ENCODE measurements at regions not wholly inside any gene's neighbourhood (a gene's known extent, or its start where the extent isn't known, plus 50 kb on each side); places are given as distances from the start of the nearest gene placed in this dataset.

DNA sequence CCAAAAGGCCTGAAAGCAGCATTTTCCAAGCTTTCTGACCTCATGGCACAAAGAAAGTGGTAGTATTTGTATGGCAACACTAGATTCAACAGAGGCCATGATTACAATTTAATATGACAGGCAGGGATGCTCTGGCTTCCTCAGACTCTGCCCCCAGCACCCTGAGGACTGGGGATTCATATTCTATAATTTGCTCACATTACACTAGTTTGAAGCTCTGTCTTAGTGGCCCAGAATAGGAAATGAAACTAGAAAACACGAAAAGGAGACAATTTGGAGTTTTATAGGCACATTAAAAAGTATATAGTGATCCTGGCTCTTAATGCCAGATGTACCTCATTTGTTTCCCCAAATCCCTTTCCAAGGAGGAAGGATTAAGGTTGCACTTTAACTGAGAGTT is 173.0 kb upstream of the STK17B start:
- Histone ChIP-seq H3K79me2 (ENCODE audit: control insufficient read depth, insufficient read depth, low read length) (no peaks in the 10 kb centered on the region), H3K4me3 (no peak overlapping the region), H3K36me3 (ENCODE audit: control insufficient read depth, insufficient read depth, low read length) (no peaks in the 10 kb centered on the region), H3K4me2 (ENCODE audit: insufficient read depth, low read length) (no peak overlapping the region), H3K9me1 (ENCODE audit: control insufficient read depth, insufficient read depth, low read length) (no peaks in the 10 kb centered on the region), H4K20me1 (replicated peaks; ENCODE audit: control insufficient read depth, insufficient read depth, low read length) (no peaks in the 10 kb centered on the region), H3K9me3 (replicated peaks; ENCODE audit: control insufficient read depth, insufficient read depth, low read depth, low read length) (no peaks in the 10 kb centered on the region), H3K27ac (ENCODE audit: extremely low read depth, low read depth, low read length) (no peak overlapping the region), H3K27me3 (ENCODE audit: control insufficient read depth in 2 of 2, insufficient read depth in 2 of 2, low read length in 2 of 2) (no peaks in the 10 kb centered on the region), H2AFZ (ENCODE audit: low read depth, low read length) (no peak overlapping the region), H3K9ac (ENCODE audit: insufficient read depth in 1 of 2, low read depth in 2 of 2, low read length in 2 of 2) (no peak overlapping the region), H3K4me1 (replicated peaks in 1 of 2; ENCODE audit: control insufficient read depth in 2 of 2, insufficient read depth in 2 of 2, low read length in 2 of 2) (no peaks in the 10 kb centered on the region)
- ATAC-seq: no peak
- no peak for DNase-seq (ENCODE audit: extremely low read depth in 1 of 4, low spot score in 3 of 4)
- TF ChIP-seq AFF4 (CRISPR knock-in tag; IDR thresholded peaks at IDR 0.05) (no peak), HDAC6 (IDR thresholded peaks at IDR 0.05; ENCODE audit: low read depth, low read length) (no peak), ZBTB1 (CRISPR knock-in tag; IDR thresholded peaks at IDR 0.05; ENCODE audit: borderline replicate concordance, low read depth) (no peak)
- ChIA-PET CTCF (ENCODE audit: low intra/inter-chr PET ratio) (interaction anchor here (0.6 kb wide), 1 partner anchor 1910 kb away, joined by 3 read pairs; no protein-coding TSS in a partner anchor), POLR2A (no interaction called here)
- 0% methylated on average over 1 of the region's 1 CpG for WGBS (ENCODE audit: insufficient coverage, low coverage, missing lambda C conversion rate)
- intact Hi-C loops (cut with micrococcal nuclease): no loop called here
- in situ Hi-C loops (cut with MboI): no loop called here
- FAIRE-seq: no peak
- BruUV-seq (replicated peaks): no TSS peak
